GM21529 (cell line): ENCODE measurements at regions not wholly inside any gene's neighbourhood (a gene's known extent, or its start where the extent isn't known, plus 50 kb on each side); places are given as distances from the start of the nearest gene placed in this dataset.
"Not testable (repeated sequence)": the region's sequence is repeated elsewhere in the genome, so short reads cannot be mapped to it uniquely, and the experiment has no call there.

Experiments used
- ATAC-seq: cut with Tn5 transposase; IDR thresholded peaks from one replicate; pipeline ENCODE4 v1.9.1; 2021; ENCODE audit not compliant: unreplicated experiment

DNA sequence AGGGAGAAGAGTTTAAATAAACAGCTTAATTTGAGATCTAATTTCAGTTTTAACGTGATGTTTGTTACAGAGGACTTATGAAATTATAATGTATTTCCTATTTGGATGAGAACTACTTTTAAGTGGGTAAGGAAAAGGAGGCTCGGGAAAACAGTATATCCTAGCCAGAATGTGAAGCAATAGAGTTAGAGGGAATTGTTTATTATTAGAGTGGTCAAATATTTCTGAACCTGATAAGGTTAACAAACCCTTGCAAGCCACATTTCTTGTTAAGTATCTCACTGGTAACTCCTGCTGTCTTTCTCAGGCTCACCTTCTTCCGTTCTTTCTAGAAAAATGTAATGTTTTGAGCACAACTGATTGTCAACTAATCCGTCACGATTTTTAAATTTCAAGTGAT is 335.1 kb upstream of the MBL2 start:
- no peak for ATAC-seq

DNA sequence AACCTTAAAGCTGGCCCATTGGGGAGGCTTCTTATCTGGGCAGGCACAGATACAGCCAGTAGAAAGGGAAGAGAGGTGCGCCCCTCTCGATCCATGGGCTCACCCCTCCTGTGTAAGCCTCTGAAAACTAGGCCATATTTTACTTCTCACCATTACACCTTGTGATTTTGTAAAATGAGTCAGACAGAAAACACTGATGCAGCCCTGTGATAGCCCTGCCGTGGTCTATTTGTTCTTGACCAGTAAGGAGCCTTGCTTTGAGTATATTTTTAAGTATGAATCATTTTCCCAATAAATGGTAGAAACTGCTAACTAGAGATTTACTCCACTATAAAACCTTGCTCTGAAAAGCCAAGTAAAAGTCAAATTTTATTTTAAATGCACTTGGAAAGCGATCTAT is 329.8 kb upstream of the MBL2 start:
- no peak for ATAC-seq

DNA sequence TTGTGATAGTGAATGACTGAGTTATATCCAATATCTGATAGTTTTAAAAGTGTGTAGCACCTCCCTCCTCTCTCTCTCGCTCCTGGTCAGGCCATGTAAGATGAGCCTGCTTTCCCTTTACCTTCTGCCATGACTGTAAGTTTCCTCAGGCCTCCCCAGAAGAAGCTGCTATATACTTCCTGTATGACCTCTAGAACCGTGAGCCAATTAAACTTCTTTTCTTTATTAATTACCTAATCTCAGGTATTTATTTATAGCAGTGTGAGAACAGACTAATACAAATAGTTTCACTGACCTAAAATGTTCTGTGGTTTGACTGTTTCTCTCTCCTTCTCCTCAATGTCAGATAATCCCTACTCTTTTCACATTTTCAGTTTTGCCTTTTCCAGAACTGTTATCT is 321.3 kb upstream of the MBL2 start:
- ATAC-seq = no peak

DNA sequence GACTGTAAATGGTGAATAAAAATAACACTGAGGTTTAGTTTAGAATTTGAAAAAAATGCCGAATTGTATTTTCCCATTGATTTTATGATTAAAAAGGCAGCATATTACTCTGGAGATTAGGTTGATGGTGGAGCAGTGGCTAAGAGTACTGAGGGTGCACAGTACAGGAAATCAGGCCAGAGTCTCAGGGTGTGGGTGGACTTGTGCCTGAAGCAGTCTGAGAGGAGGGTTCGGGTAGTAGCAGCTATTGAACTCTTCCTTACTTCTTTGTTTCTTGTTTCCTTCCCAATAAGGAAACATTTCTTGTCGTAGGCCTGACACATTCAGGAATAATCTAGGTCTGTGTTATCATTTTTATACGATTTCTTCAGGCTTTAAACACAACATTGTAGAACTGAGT is 319.0 kb upstream of the MBL2 start:
- ATAC-seq = no peak

DNA sequence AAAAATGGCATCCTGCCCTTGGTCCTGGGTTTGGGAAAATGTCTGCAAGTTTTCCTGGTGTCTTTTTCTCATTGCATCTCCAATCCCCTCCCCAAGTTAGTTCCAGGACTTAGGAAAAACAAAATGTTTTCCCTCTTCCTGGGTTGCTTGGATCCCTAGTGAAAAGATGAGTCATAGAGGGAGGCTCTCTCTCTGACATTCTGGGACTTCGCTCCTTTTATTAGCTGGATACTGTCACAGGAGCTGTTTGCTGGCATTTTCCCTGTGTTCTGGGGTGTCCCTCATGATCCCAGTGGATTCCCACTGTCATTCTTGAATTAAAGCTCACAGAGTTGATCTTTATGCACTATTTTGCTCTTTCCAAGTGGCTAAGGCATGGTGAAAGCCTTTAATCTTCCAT is 316.4 kb upstream of the MBL2 start:
- ATAC-seq = no peak

DNA sequence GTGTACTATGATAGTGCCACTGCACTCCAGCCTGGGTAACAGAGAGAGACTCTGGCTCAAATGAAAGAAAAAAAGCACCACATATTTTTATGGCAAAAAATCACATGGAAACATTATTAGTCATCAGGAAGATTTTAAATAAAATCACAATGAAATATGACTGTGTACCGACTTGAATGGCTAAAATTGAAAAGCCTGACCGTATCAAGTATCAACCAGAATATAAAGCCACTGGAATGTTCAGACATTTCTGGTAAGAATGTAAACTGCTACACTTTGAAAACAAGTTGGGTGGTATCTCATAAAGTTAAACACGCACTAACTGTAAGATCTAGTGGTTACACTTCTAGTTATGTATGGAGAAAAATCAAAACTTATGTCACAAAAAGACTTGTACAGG is 306.7 kb upstream of the MBL2 start:
- no peak for ATAC-seq

DNA sequence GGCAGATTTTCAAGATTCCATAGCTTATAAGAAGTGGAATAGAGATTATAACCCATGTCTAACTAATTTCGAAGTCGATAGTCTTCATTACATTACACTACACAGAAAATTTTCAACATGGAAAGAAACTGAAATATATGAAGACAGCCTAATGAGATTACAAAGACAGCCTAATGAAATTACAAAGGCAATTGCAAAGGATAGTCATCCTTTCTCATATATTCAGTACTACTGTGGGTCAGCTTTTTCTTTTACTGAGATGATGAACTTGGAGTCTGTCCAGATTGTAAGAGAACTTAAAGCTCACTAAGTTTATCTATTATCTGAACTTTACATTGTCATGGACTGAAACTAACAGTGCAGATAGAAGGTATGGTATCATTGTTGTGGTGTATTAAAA is 304.4 kb upstream of the MBL2 start:
- ATAC-seq = no peak

DNA sequence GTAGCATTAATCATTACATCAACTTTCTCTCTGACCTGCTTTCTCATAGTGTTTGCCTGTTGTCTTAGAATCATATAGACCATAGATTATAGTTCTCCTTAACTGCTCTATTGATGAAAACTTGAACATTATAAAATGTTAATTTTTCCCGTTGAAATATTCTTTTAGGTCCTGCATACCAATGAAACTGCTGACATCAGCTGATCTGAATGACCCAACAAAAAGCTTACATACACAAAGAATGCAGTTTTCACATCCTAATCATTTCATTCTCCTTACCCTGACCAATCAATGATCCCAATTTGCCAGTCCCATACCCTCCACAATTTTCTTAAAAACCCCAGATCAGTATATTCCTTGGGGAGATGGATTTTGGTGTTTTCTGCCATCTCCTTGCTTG is 302.9 kb upstream of the MBL2 start:
- no peak for ATAC-seq

DNA sequence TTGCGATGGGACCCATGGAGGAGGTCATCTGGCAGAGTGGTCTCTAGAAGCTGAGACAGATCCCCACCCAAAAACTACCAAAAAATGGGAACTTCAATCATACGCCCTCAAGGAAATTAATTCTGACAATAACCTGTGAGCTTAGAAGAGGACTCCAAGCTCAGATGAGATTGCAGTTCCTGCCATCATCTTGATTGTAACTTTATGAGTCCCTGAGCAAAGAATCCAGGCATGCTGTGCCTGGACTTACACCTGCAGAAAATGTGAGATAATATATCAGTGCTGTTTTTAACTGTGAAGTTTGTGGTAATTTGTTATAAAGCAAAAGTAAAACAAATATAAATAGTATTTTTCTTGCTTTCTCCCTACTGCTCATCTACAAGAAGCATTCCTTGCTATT is 299.6 kb upstream of the MBL2 start:
- no peak for ATAC-seq

DNA sequence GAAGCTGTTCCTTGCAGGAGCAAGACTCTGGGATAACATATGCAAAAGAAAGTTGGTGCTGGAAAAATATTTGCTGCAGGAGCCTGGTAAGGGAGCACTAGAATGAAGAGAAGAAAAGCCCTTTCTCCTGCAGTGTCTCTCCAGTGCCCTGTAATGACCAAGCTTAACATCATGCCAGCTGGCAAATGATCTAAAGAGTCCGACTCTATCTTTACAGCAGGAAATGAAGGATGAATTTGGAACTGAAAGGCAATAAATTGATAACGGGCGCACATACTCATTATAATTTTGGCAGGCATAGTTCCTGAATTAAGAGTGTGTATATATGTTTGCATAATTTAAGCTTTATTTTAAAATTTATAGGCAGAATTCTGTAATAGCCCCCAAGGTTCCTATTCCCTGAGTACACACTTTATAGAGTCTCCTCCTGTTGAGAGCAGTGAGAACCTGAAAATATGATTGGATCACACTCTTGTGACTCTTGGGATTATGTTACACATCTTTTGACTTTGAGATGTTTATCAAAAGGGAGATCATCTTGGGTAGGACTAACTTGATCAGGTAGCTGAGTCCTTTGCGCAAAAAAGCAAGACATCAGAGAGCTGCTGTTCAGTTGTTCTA is 299.0 kb upstream of the MBL2 start:
- no peak for ATAC-seq

DNA sequence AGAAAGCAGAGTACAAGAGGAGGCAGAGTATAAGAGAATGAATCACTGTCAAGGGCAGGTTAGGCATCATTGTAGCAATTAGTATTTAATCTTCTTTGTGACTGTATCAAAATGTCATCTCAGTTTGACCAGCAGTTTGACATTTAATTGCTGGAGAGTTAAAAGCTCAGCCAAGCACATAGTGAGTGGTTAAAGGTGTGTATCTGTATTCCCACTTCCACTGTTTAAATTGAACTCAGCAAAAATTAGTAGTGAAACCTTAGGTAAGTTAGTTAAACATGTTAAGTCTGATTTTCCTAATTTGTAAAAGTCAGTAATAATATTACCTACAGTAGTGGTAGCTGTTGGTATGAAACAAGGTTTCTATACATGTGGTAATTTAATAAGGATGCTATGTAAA is 296.4 kb upstream of the MBL2 start:
- ATAC-seq = no peak

DNA sequence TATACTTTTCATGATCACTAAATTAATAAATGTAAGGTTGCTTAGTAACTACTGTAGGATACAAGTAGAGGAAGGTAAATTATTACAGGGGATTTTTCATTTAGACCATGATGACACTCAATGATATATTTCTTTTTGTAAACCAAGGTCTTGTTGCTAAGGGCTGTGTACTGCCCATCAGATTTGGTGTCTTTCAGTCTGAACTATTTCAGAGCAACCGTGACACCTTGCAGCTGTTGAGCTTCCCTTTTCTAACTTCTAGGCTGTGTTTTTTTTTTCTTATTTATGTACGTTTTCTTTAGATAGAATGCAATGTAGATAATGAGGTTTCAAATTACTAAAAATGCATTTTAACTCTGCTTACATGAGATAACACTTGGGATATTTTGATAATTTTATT is 292.0 kb upstream of the MBL2 start:
- no peak for ATAC-seq

DNA sequence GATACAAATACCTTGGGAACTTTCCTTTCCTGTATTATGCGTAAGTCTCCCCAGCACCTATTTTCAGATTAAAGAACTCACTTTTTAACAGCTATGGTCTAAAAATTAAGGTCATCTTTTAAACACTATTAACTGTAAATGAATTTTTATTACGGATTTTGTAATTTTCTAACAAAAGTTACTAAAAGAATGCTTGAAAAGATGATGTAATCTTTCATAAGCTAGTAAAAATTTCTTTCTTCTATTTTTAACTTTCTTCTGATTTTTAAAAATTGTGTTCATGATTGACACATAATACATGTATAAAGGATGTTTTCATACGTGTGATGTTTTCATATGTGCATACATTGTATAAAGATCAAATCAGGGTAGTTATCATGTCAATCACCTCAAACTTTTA is 291.2 kb upstream of the MBL2 start:
- ATAC-seq = no peak

DNA sequence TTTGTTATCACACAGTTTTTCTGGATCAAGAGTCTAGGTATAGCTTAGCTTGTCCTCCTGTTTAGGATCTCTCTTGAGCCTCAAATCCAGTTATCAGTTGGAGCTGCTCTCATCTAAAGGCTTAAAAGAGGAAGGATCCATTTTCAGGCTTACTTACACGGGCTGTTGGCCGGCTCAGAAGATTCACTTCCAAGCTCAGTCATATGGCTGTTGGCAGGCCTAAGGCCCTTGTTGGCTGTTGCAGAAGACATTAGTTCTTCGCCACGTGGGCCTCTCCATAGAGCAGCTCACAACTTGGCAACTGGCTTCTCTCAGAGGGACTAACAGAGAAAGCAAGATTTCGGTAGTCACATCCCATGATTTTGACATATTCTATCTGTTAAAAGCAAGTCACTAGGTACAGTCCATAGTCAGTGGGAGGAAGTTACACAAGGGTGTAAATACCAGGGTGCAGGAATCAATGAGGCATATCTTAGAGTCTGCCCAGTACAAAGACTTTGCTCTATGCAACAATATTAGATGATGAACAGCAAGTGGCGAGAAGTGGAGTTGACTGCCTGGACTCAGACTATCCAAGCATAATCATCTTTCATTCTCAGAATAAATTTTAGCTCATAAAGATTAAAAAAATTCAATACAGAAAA is 280.1 kb upstream of the MBL2 start:
- ATAC-seq = no peak

DNA sequence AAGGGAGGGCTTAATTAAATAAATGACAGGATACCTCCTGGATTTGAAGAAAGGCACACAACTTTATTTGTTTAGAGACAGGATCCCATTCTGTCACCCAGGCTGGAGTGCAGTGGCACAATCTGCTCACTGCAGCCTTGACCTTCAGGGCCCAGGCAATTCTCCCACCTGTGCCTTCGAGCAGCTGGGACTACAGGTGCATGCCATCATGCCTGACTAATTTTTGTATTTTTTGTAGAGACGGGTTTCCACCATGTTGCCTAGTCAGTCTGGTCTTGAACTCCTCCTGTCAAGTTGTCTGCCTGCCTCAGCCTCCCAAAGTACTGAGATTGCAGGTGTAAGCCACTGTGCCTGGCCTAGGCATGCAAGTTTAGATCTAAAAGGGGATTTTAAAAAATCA is 272.7 kb upstream of the MBL2 start:
- ATAC-seq = no peak

DNA sequence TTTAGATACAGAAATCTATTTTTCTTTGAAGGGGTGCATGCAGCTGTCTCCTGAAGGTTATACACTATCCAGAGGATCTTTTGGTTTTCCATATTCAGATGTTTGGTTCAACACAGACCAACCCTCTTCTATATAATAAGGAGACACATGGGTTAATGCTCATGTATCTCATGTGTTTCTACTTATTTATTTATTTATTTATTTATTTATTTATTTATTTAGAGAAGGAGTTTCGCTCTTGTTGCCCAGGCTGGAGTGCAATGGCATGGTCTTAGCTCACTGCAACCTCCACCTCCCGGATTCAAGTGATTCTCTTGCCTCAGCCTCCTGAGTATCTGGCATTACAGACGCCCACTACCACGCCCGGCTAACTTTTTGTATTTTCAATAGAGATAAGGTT is 263.2 kb upstream of the MBL2 start:
- not testable (repeated sequence) for ATAC-seq

DNA sequence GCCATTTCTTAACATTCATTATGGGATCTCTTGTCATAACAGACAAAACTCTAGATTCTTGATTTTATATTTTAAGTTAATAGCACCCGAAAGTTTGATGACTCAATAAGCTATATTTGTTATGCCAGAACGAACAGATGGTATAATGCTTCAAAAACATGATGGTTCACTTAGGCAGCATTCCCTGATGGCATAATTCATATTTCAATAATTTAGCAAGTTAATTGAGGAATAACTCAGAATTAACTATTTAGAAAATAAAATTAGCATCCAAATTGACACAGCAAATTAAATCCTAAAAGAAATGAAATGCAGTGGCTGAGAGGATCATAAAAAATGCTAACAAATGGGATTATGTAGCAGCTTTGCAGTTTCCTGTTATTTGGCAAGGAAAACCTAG is 260.8 kb upstream of the MBL2 start:
- no peak for ATAC-seq

DNA sequence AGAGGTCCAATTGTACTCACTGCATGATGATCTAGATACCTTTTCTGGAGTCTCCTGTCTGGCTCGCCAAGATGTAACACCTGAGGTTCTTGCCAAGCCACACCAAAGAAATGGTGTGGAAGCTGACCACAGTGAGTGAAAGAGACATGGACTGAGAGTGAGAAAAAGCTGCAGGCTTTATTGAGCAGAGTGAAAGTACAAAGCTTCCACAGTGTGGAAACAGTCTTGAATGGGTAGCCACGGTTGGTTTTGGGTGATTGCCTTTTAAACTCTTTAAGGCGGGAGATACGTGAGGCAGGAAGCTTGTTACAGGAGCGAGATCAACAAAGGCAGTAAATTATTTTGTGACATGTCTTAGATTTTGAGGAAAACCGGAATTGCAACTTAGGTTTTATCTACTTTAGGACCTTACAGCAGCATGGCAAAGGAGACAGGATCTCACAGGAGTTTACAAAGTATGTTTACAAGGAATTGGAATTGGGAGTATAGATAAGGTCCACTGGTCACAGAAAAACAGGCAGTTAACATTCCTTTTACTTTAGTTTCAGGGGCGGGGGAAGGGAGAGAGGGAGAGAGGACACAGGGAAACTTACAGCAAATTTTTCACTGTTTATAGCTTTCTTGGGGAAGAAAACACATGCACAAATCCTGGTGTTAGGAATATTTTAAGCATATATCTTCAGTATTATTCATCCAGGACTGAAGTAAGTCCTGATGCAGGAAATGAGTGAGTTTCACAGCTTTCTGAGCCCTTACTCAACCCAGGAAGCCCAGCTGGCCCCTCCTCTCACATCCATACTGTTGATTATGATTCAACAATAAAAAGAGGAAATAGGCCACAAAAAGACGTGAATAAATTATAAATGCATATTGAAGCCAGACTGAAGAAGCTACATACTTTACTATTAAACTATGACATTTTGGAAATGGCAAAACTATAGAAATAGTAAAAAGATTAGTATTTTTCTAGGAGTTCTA is 257.6 kb upstream of the MBL2 start:
- ATAC-seq = peak; percentile 61

DNA sequence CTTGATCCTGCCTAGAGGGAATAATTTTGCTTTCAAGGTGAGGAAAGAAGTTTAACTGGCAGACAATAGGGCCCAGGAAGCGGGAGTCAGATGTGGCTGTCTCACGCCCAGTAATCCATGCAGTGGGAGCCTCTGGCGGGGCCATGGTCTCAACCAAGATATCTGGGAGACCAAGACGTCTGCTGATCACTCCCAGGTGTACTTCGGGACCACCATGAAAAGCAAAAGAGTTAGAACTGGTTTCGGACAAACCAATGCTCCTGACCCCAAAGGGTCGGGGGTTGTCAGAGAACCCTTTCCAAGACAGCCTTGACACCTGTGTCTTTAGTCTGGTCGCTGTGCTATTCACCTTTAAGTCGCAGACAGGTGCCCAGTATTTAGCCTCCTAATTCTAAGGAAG is 256.9 kb upstream of the MBL2 start:
- no peak for ATAC-seq

DNA sequence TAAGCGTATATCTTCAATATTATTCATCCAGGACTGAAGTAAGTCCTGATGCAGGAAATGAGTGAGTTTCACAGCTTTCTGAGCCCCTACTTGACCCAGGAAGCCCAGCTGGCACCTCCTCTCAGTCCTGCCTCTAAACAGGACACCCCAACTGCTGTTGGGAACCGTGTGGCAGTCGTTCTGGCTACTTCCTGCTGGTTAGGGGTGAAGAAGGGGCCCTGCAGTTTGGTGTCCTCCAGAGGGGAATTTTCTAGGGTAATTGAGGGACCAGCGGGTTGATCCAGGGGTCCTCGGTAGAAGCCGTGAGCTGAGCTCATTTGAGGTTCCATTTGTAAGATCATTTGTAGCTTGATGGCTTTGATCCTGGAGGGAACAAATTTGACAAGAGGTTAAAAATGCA is 253.2 kb upstream of the MBL2 start:
- ATAC-seq = not testable (repeated sequence)

DNA sequence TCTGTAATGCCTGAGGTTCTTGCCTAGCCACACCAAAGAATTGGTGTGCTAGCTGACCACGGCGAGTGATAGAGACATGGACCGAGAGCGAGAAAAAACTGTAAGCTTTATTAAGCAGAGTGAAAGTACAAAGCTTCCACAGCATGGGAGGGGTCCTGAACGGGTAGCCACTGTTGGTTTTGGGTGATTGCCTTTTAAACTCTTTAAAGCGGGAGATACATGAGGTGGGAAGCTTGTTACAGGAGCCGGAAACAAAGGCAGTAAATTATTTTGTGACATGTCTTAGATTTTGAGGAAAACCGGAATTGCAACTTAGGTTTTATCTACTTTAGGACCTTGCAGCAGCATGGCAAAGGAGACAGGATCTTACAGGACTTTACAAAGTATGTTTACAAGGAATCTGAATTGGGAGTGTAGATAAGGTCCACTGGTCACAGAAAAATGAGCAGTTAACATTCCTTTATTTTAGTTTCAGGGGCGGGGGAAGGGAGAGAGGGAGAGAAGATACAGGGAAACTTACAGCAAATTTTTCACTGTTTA is 252.7 kb upstream of the MBL2 start:
- ATAC-seq = no peak

DNA sequence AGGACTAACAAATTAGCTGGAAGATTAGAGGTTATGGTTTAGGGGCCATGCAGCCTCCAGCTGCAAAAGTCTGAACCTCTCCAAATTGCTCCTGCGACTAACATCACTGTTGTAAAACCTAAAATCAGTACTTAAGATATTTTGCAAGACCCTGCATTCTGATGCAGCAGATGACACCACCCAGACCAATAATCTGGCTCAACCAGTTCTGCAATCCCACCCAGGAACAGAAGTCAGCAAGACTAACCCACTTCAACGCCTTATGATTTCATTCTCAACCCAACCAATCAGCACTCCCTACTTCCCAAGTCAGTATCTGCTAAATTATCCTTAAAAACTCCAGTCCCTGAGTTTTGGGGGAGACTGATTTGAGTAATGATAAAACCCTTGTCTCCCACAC is 250.8 kb upstream of the MBL2 start:
- ATAC-seq = no peak
